ENCODE measurements at regions not wholly inside any gene's neighbourhood (a gene's known extent, or its start where the extent isn't known, plus 50 kb on each side); places are given as distances from the start of the nearest gene placed in this dataset.

- Histone ChIP-seq H2AFZ (ENCODE audit: low read length) (peak overlapping the region; percentile 44), H3K79me2 (ENCODE audit: insufficient read depth, low read length) (no peaks in the 10 kb centered on the region), H3K4me3 (replicated peaks in 1 of 3; ENCODE audit: insufficient read depth in 1 of 3, low read depth in 2 of 3, low read length in 3 of 3) (no peak overlapping the region), H3K27me3 (ENCODE audit: control insufficient read depth in 1 of 2, insufficient read depth in 2 of 2, low read length in 2 of 2) (no peaks in the 10 kb centered on the region; a peak in 1 of 5 replicates), H4K20me1 (ENCODE audit: insufficient read depth, low read length) (no peaks in the 10 kb centered on the region), H3K9me3 (ENCODE audit: low read length) (peaks cover 6% of the 10 kb centered on the region), H3K4me1 (ENCODE audit: insufficient read depth, low read length) (no peaks in the 10 kb centered on the region), H3K27ac (ENCODE audit: extremely low read length, insufficient read depth, low read length) (no peak overlapping the region), H3K36me3 (replicated peaks in 1 of 2; ENCODE audit: control insufficient read depth in 1 of 2, insufficient read depth in 2 of 2, low read length in 2 of 2) (no peaks in the 10 kb centered on the region), H3K4me2 (ENCODE audit: low read depth, low read length) (peak overlapping the region; percentile 41), H3K9ac (ENCODE audit: insufficient read depth, low read depth, low read length) (no peak overlapping the region)
- ChIA-PET CTCF (ENCODE audit: low intra/inter-chr PET ratio, low total read pairs) (no interaction called here), POLR2A (no interaction called here)
- in situ Hi-C loops (cut with HindIII; ENCODE audit: extremely low pct_ligation_motif_present, low pct_unique_long_range_greater_than_20kb) (no loop called here), intact Hi-C loops (cut with micrococcal nuclease; ENCODE audit: unreplicated experiment) (no loop called here)
- ATAC-seq (no peak; the same call in 2 of the 3 replicates), FAIRE-seq (no peak), DNase-seq (ENCODE audit: low spot score) (peak; percentile 1)
- TF ChIP-seq KDM1A (CRISPR knock-in tag; IDR thresholded peaks at IDR 0.05) (no peak), ZNF878 (CRISPR knock-in tag; IDR thresholded peaks at IDR 0.05) (no peak), RBM22 (optimal IDR thresholded peaks at IDR 0.05; ENCODE audit: low read length) (no peak), ZBTB38 (CRISPR knock-in tag; IDR thresholded peaks at IDR 0.05) (no peak), GTF3A (CRISPR knock-in tag; conservative IDR thresholded peaks at IDR 0.05) (no peak), PAF1 (CRISPR knock-in tag; IDR thresholded peaks at IDR 0.05) (no peak), ZNF24 (IDR thresholded peaks at IDR 0.05) (no peak), NFKB2 (CRISPR knock-in tag; IDR thresholded peaks at IDR 0.05; ENCODE audit: borderline replicate concordance) (no peak), DBP (CRISPR knock-in tag; IDR thresholded peaks at IDR 0.05; ENCODE audit: not compliant biosample characterization) (no peak), ZNF724P (CRISPR knock-in tag; IDR thresholded peaks at IDR 0.05; ENCODE audit: borderline replicate concordance) (no peak), ZNF430 (CRISPR knock-in tag; IDR thresholded peaks at IDR 0.05) (no peak), NAIF1 (CRISPR knock-in tag; IDR thresholded peaks at IDR 0.05; ENCODE audit: borderline replicate concordance) (no peak), TBL1XR1 (IDR thresholded peaks at IDR 0.05; ENCODE audit: borderline replicate concordance, low read length, partially characterized antibody) (no peak), ZNF382 (CRISPR knock-in tag; IDR thresholded peaks at IDR 0.05; ENCODE audit: borderline replicate concordance) (no peak), MAF1 (CRISPR knock-in tag; IDR thresholded peaks at IDR 0.05; ENCODE audit: borderline replicate concordance) (no peak), CTCF (CRISPR knock-in tag; IDR thresholded peaks at IDR 0.05) (no peak), ZFAT (CRISPR knock-in tag; conservative IDR thresholded peaks at IDR 0.05) (no peak)
- TF ChIP-seq, protein P1, sequence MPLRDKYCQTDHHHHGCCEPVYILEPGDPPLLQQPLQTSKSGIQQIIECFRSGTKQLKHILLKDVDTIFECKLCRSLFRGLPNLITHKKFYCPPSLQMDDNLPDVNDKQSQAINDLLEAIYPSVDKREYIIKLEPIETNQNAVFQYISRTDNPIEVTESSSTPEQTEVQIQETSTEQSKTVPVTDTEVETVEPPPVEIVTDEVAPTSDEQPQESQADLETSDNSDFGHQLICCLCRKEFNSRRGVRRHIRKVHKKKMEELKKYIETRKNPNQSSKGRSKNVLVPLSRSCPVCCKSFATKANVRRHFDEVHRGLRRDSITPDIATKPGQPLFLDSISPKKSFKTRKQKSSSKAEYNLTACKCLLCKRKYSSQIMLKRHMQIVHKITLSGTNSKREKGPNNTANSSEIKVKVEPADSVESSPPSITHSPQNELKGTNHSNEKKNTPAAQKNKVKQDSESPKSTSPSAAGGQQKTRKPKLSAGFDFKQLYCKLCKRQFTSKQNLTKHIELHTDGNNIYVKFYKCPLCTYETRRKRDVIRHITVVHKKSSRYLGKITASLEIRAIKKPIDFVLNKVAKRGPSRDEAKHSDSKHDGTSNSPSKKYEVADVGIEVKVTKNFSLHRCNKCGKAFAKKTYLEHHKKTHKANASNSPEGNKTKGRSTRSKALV (CRISPR knock-in tag; IDR thresholded peaks at IDR 0.05) = no peak
- WGBS (ENCODE audit: low lambda C conversion rate) = 31% methylated on average over 4 of the region's 4 CpGs
- BruUV-seq (replicated peaks) = no TSS peak
Measured at GRCh38 chr6:114997813-114998292, 655.0 kb upstream of the HS3ST5 start.

Measured in HepG2 (cell line).